KOPT-K1 (cell line): ENCODE measurements at regions not wholly inside any gene's neighbourhood (a gene's known extent, or its start where the extent isn't known, plus 50 kb on each side); places are given as distances from the start of the nearest gene placed in this dataset.
A peak's percentile ranks its signal among the peaks of the same experiment; 100 is the strongest.

Experiments
- H3K27ac ChIP-seq: fragments of 200-600 bp; sonication (generic); 2 replicates; pipeline ENCODE4 v1.5.1; 2016; ENCODE audit warnings: antibody characterized with exemption, mild to moderate bottlenecking, low read depth, low read length; ENCODE audit not compliant: poor library complexity, severe bottlenecking
- H3K36me3 ChIP-seq: fragments of 200-600 bp; sonication (generic); 2 replicates; pipeline ENCODE4 v1.5.1; 2017; ENCODE audit warnings: antibody characterized with exemption, mild to moderate bottlenecking, low read length, moderate library complexity; ENCODE audit not compliant: insufficient read depth
- H3K9me3 ChIP-seq: fragments of 200-600 bp; sonication (generic); 2 replicates; pipeline ENCODE4 v1.5.1; 2017; ENCODE audit warnings: antibody characterized with exemption, low read length, mild to moderate bottlenecking; ENCODE audit not compliant: insufficient read depth, poor library complexity, severe bottlenecking

- Histone ChIP-seq H3K27ac (no peak overlapping the region), H3K9me3 (no peaks in the 10 kb centered on the region), H3K36me3 (no peaks in the 10 kb centered on the region)
These were observed 565.8 kb upstream of the ATP2B1 start for GRCh38 chr12:90274407-90274806.

- no peak overlapping the region for H3K27ac ChIP-seq
- H3K36me3 ChIP-seq: no peaks in the 10 kb centered on the region
- H3K9me3 ChIP-seq: no peaks in the 10 kb centered on the region
These were observed 559.9 kb upstream of the ATP2B1 start for GRCh38 chr12:90268574-90268973.

- H3K9me3 ChIP-seq: no peaks in the 10 kb centered on the region
- H3K27ac ChIP-seq: no peak overlapping the region
- no peaks in the 10 kb centered on the region for H3K36me3 ChIP-seq
These were observed 553.6 kb upstream of the ATP2B1 start for GRCh38 chr12:90262251-90262650.

GRCh38 chr12:90261283-90261682, 552.6 kb upstream of the ATP2B1 start:
- Histone ChIP-seq H3K9me3 (no peaks in the 10 kb centered on the region), H3K27ac (no peak overlapping the region), H3K36me3 (no peaks in the 10 kb centered on the region)

- Histone ChIP-seq H3K27ac (no peak overlapping the region), H3K36me3 (no peaks in the 10 kb centered on the region), H3K9me3 (no peaks in the 10 kb centered on the region)
These were observed 551.5 kb upstream of the ATP2B1 start for GRCh38 chr12:90260136-90260535.

GRCh38 chr12:90257927-90258624, 549.4 kb upstream of the ATP2B1 start:
- Histone ChIP-seq H3K27ac (no peak overlapping the region), H3K9me3 (no peaks in the 10 kb centered on the region), H3K36me3 (no peaks in the 10 kb centered on the region)

- Histone ChIP-seq H3K36me3 (no peaks in the 10 kb centered on the region), H3K9me3 (no peaks in the 10 kb centered on the region), H3K27ac (no peak overlapping the region)
These were observed 546.2 kb upstream of the ATP2B1 start for GRCh38 chr12:90254796-90255195.

GRCh38 chr12:90253674-90254181, 545.1 kb upstream of the ATP2B1 start:
- H3K36me3 ChIP-seq: no peaks in the 10 kb centered on the region
- no peaks in the 10 kb centered on the region for H3K9me3 ChIP-seq
- H3K27ac ChIP-seq: peak overlapping the region; percentile 34

GRCh38 chr12:90253136-90253535, 544.5 kb upstream of the ATP2B1 start:
- Histone ChIP-seq H3K27ac (no peak overlapping the region), H3K36me3 (no peaks in the 10 kb centered on the region), H3K9me3 (no peaks in the 10 kb centered on the region)

GRCh38 chr12:90250766-90251165, 542.1 kb upstream of the ATP2B1 start:
- H3K27ac ChIP-seq: no peak overlapping the region
- no peaks in the 10 kb centered on the region for H3K9me3 ChIP-seq
- no peaks in the 10 kb centered on the region for H3K36me3 ChIP-seq

- Histone ChIP-seq H3K27ac (no peak overlapping the region), H3K36me3 (no peaks in the 10 kb centered on the region)
These were observed 541.4 kb upstream of the ATP2B1 start for GRCh38 chr12:90250042-90250441.

GRCh38 chr12:90246688-90247087, 538.0 kb upstream of the ATP2B1 start:
- no peaks in the 10 kb centered on the region for H3K9me3 ChIP-seq
- H3K27ac ChIP-seq: no peak overlapping the region
- no peaks in the 10 kb centered on the region for H3K36me3 ChIP-seq

More at GRCh38 chr12:90250042-90250441, 541.4 kb upstream of the ATP2B1 start:
- no peaks in the 10 kb centered on the region for H3K9me3 ChIP-seq

- no peaks in the 10 kb centered on the region for H3K9me3 ChIP-seq
- no peak overlapping the region for H3K27ac ChIP-seq
- no peaks in the 10 kb centered on the region for H3K36me3 ChIP-seq
These were observed 536.8 kb upstream of the ATP2B1 start for GRCh38 chr12:90245391-90245790.

- H3K27ac ChIP-seq: no peak overlapping the region
- no peaks in the 10 kb centered on the region for H3K9me3 ChIP-seq
- no peaks in the 10 kb centered on the region for H3K36me3 ChIP-seq
These were observed 535.6 kb upstream of the ATP2B1 start for GRCh38 chr12:90244232-90244631.

- H3K27ac ChIP-seq: no peak overlapping the region
- H3K9me3 ChIP-seq: no peaks in the 10 kb centered on the region
- no peaks in the 10 kb centered on the region for H3K36me3 ChIP-seq
These were observed 534.6 kb upstream of the ATP2B1 start for GRCh38 chr12:90243211-90243610.

GRCh38 chr12:90239732-90240260, 531.2 kb upstream of the ATP2B1 start:
- H3K27ac ChIP-seq: no peak overlapping the region
- no peaks in the 10 kb centered on the region for H3K9me3 ChIP-seq
- no peaks in the 10 kb centered on the region for H3K36me3 ChIP-seq
